ENCODE measurements at regions not wholly inside any gene's neighbourhood (a gene's known extent, or its start where the extent isn't known, plus 50 kb on each side); places are given as distances from the start of the nearest gene placed in this dataset.

DNA sequence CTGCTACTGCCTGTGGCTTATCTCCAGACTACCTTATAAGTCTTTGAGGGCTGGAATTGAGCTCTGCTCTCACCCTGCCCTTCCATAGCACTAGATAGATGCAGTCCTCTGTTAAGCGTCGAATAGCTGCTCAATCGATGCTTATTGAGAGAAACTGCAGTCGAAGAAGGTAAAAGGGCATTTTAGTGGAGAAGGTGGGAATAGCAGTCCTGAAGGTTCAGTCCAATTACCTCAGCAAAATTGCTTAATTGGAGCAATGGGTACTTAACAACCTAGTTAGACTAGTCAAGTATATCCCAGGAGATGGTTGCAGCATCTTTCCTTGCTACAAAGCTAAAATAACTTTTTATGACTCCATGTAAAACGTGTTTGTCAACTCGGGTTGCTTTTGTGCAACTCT is 66.8 kb upstream of the NT5E start:
- Histone ChIP-seq H3K9ac (ENCODE audit: low read depth in 2 of 2, low read length in 2 of 2) (no peak overlapping the region), H3K27ac (no peak overlapping the region), H3K9me3 (no peaks in the 10 kb centered on the region), H3K36me3 (no peaks in the 10 kb centered on the region), H3K4me3 (no peak overlapping the region), H3K27me3 (no peaks in the 10 kb centered on the region), H3K4me1 (no peaks in the 10 kb centered on the region)
- DNase-seq = no peak
- intact Hi-C loops (cut with DNase I) = no loop called here
- TF ChIP-seq, protein P1, sequence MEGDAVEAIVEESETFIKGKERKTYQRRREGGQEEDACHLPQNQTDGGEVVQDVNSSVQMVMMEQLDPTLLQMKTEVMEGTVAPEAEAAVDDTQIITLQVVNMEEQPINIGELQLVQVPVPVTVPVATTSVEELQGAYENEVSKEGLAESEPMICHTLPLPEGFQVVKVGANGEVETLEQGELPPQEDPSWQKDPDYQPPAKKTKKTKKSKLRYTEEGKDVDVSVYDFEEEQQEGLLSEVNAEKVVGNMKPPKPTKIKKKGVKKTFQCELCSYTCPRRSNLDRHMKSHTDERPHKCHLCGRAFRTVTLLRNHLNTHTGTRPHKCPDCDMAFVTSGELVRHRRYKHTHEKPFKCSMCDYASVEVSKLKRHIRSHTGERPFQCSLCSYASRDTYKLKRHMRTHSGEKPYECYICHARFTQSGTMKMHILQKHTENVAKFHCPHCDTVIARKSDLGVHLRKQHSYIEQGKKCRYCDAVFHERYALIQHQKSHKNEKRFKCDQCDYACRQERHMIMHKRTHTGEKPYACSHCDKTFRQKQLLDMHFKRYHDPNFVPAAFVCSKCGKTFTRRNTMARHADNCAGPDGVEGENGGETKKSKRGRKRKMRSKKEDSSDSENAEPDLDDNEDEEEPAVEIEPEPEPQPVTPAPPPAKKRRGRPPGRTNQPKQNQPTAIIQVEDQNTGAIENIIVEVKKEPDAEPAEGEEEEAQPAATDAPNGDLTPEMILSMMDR (IDR thresholded peaks at IDR 0.05) = no peak

DNA sequence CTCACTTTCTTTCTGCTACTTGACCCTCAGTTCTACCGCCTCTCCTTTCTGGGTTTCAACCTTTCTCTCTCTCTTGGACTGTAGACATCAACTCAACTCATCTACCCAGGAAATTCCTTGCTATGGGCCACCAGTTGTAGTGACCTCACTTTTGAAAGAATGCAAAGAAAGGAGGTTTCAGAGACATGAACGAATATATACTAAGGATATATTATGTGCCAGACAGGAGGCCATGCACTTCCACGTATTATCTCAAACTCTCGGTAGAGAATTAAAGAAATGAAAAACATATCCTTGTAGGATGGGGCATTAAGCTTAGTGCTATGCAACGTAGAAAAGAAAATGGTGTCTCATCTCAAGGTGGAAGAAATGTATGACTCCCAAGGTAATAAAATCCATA is 67.3 kb upstream of the NT5E start:
- Histone ChIP-seq H3K4me1 (no peaks in the 10 kb centered on the region), H3K9ac (ENCODE audit: low read depth in 2 of 2, low read length in 2 of 2) (no peak overlapping the region), H3K4me3 (no peak overlapping the region), H3K36me3 (no peaks in the 10 kb centered on the region), H3K27ac (no peak overlapping the region), H3K9me3 (no peaks in the 10 kb centered on the region), H3K27me3 (no peaks in the 10 kb centered on the region)
- intact Hi-C loops (cut with DNase I) = no loop called here
- TF ChIP-seq, protein P1 (IDR thresholded peaks at IDR 0.05) = no peak
- no peak for DNase-seq

DNA sequence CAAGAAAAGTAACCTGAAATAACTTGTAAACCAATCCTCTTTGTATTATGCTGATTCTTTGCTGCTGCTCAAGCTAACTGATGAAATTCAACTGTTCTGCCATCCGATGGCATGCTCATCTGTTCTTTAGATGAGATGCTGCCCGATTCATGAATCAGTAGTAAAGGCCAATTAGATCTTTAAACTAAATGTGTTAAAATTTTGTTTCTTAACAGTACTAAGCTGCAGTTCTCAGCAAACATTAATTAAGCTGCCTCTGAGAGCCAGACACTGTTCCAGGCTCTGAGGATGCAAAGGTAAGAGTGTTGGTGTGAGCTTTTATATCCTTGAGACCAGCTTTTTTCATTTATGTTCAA is 77.0 kb upstream of the NT5E start:
- TF ChIP-seq, protein P1 (IDR thresholded peaks at IDR 0.05) = no peak
- intact Hi-C loops (cut with DNase I) = no loop called here
- no peaks in the 10 kb centered on the region for H3K9me3 ChIP-seq
- no peak for DNase-seq
- H3K36me3 ChIP-seq = no peaks in the 10 kb centered on the region
- no peaks in the 10 kb centered on the region for H3K4me1 ChIP-seq
- no peak overlapping the region for H3K4me3 ChIP-seq
- no peaks in the 10 kb centered on the region for H3K27me3 ChIP-seq
- no peak overlapping the region for H3K9ac ChIP-seq (ENCODE audit: low read depth in 2 of 2, low read length in 2 of 2)
- no peak overlapping the region for H3K27ac ChIP-seq

DNA sequence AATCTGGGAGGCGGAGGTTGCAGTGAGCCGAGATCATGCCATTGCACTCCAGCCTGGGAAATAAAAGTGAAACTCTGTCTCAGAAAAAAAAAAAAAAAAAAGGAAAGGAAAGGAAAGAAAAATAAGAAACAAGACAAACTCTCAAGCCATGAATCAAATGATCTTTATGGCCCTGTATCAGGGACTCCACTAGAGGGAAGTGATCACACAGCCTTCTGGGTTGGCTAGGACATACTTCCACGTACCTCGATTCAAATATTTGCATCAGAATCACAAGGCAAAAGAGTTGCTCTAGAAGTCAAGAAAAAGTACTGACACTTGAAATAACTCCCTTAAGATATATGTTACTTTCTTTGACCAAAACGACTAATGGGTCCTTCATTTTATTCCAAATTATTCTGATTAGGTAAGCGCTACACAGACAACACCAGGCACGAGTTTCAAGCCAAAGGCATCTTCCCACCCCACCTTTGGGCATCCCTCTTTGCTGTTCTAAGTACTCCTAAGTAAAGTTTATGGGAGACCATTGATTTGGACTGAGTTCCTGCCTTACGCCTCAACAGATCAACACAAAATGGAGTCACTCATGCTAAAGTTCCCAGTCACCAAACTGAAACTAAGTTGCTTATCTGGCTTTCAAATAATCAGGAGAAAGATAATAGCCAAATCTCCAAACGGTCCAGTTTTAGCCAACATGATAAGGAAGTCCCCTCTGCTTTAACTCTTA is 77.5 kb upstream of the NT5E start:
- DNase-seq = no peak
- intact Hi-C loops (cut with DNase I) = no loop called here
- Histone ChIP-seq H3K27ac (no peak overlapping the region), H3K4me3 (no peak overlapping the region), H3K4me1 (no peaks in the 10 kb centered on the region), H3K36me3 (no peaks in the 10 kb centered on the region), H3K9ac (ENCODE audit: low read depth in 2 of 2, low read length in 2 of 2) (no peak overlapping the region), H3K9me3 (no peaks in the 10 kb centered on the region), H3K27me3 (no peaks in the 10 kb centered on the region)
- TF ChIP-seq, protein P1 (IDR thresholded peaks at IDR 0.05) = no peak

DNA sequence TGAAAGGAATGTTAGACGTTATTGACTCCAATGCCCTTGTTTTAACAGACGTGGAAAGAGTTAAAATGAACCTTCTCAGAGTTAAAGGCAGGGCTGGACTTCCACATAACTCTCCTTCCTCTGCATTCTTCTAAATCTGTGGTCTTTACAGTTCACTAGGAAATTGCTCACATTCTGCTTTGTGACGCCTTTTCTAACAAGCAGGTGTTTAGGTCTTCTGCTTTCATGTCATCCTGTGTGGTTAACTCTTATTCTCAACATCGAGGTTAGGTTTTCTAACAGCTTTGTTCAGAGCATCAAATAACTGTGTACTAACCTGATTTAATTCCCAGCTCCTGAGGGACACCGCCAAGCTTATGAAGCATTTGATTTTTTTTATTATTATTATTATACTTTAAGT is 81.3 kb upstream of the NT5E start:
- H3K36me3 ChIP-seq = no peaks in the 10 kb centered on the region
- H3K4me1 ChIP-seq = no peaks in the 10 kb centered on the region
- H3K9me3 ChIP-seq = no peaks in the 10 kb centered on the region
- no peak overlapping the region for H3K27ac ChIP-seq
- H3K4me3 ChIP-seq = no peak overlapping the region
- DNase-seq = no peak
- intact Hi-C loops (cut with DNase I) = no loop called here
- TF ChIP-seq, protein P1 (IDR thresholded peaks at IDR 0.05) = no peak
- H3K9ac ChIP-seq (ENCODE audit: low read depth in 2 of 2, low read length in 2 of 2) = no peak overlapping the region
- H3K27me3 ChIP-seq = no peaks in the 10 kb centered on the region

All from colonic mucosa (tissue), 4 donors.